Mucosa of gallbladder (tissue), 1 donor: ENCODE measurements at regions not wholly inside any gene's neighbourhood (a gene's known extent, or its start where the extent isn't known, plus 50 kb on each side); places are given as distances from the start of the nearest gene placed in this dataset.
"Not testable (repeated sequence)": the region's sequence is repeated elsewhere in the genome, so short reads cannot be mapped to it uniquely, and the experiment has no call there.

Experiments used
- DNase-seq: peaks from one replicate; pipeline ENCODE4 v3.0.0-alpha.2; 2020; ENCODE audit warnings: low spot score
- donor health status: DM: no; HTN: no; CAD: no.

DNA sequence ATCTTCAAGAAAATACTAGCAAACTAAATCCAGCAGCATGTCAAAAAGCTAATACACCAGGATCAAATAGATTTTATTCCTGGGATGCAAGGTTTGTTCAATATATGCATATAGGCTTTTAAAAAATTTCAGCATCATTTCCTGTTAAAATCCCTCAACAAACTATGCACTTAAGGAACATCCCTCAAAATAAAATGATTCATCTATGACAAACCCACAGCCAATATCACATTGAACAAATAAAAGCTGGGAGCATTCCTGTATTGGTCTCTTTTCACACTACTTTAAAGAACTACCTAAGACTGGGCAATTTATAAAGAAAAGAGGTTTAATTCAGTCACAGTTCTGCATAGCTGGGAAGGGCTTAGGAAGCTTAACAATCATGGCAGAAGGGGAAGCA is 726.7 kb downstream of the GRXCR1 start:
- DNase-seq = no peak

DNA sequence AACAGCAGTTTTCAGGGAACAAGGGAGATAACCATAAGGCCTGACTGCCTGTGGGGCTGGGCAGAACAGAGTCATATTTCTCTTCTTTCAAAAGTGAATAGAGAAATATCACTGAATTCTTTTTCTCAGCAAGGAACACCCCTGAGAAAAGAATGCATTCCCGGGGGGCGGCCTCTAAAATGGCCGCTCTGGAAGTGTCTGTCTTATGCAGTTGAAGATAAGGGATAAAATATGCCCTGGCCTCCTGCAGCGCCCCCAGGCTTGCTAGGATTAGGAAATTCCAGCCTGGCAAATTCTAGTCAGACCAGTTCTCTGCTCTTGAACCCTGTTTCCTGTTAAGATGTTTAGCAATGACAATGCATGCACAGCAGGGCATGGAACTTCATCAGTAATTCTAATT is 745.4 kb downstream of the GRXCR1 start:
- DNase-seq = not testable (repeated sequence)

DNA sequence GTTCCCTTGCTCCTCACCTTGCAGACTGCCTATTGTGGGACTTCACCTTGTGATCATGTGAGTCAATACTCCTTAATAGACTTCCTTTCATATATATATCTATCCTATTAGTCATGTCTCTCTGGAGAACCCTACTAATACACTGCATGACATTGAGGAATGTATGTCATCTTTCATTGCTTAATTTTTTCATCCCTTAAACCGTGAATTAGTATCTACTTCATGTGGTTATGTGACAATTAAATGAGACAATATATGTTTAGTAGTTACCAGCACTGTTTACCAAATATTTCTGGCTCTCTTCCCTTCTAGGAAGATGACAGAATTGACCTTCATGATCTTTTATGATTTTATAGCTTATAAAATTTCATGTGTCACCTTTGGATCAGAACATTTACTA is 759.5 kb downstream of the GRXCR1 start:
- no peak for DNase-seq

DNA sequence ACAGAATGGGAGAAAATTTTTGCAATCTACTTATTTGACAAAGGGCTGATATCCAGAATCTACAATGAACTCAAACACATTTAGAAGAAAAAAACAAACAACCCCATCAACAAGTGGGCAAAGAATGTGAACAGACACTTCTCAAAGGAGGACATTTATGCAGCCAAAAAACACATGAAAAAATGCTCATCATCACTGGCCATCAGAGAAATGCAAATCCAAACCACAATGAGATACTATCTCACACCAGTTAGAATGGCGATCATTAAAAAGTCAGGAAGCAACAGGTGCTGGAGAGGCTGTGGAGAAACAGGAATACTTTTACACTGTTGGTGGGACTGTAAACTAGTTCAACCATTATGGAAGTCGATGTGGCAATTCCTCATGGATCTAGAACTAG is 767.0 kb downstream of the GRXCR1 start:
- DNase-seq = not testable (repeated sequence)

DNA sequence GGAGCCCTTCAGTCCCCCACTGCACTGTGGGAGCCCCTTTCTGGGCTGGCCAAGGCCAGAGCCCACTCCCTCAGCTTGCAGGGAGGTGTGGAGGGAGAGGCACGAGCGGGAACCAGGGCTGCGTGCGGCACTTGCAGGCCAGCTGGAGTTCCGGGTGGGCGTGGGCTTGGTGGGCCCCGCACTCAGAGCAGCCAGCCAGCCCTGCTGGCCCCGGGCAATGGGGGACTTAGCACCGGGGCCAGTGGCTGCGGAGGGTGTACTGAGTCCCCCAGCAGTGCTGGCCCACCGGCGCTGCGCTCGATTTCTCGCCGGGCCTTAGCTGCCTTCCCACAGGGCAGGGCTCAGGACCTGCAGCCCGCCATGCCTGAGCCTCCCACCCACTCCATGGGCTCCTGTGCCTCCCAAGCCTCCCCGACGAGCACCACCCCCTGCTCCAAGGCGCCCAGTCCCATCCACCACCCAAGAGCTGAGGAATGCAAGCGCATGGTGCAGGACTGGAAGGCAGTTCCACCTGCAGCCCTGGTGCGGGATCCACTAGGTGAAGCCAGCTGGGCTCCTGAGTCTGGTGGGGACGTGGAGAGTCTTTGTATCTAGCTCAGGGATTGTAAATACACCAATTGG is 776.2 kb downstream of the KCTD8 start:
- DNase-seq = not testable (repeated sequence)

DNA sequence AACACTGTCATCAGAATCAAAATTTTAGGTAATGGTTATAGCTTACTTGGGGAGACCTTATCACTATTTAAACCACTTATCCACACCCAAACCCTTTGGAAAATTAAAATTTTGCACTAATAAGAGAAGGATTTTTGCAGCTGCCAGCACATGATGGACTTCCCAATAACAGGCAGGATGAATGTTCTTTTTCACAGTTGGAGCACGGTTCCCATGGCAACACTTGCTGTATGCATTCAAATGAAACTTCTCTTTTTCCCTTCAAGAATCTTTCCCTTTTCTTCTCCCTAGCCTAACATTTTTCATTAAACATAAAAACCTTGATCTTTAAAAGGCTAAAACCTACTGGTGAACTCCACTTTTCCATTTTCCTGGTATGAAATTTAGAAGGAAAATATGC is 768.2 kb downstream of the KCTD8 start:
- DNase-seq = no peak

DNA sequence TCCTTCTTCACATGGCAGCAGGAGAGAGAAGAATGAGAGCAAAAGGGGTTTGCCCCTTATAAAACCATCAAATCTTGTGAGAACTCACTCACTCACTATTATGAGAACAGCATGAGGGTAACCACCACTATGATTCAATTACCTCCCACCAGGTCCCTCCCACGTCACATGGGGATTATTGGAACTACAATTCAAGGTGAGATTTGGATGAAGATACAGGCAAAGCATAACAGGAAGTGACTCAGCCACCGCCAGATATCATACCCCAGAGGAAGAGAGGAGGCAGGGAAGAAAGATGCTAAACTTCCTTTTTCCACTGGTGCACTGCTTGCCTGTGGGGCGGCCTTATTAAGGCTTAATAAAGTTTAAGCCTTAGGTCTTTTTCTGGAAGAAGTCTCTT is 766.1 kb downstream of the KCTD8 start:
- no peak for DNase-seq

DNA sequence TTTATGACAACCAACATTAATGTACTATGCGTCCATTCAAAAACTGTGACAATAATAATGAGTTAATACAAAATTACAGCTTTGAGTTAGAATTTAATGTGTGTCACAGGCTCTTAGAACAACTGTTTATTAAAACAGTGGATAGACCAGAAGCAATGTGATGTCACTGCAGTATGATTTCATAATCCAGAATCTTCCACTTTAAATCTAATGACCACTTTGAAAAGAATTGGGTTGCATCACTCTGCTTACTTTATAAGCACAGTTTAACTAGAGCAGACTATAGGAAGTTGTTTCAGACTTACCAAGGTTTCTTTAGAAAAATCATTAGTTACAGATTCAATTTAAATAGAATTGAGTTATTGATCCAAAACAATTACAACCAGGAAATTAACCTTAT is 758.5 kb downstream of the KCTD8 start:
- DNase-seq = no peak

DNA sequence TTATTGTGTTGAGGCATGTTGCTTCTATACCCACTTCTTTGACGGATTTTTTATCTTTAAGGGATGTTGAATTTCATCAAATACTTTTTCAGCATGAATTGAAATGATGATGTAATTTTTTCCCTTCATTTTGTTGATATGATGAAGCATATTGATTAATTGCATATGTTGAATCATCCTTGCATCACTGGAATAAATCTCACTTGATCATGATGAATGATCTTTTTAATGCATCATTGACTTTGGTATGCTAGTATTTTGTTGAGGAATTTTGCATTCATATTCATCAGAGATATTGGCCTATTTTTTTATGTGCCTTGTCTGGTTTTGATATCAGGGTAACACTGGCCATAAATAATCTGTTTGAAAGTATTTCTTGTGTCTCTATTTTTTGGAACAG is 754.7 kb downstream of the KCTD8 start:
- no peak for DNase-seq

DNA sequence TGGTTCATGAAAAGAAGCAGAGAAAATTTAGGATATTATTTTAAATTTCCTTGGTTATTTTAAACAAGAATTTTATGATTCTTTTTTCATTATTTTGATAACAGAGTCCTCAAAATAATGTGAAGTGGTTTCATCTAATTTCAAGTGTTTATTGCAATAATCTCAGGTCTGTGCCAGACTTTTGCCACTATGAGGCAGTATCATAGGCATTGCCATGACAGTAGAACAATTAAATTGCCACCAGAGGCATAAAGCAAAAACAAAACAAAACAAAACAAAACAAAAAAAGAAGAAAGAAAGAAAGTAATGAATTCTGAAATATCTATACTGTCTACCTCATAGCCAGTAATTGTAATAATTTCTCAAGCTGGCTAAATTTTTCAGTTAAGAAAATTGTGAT is 739.2 kb downstream of the KCTD8 start:
- DNase-seq = no peak

DNA sequence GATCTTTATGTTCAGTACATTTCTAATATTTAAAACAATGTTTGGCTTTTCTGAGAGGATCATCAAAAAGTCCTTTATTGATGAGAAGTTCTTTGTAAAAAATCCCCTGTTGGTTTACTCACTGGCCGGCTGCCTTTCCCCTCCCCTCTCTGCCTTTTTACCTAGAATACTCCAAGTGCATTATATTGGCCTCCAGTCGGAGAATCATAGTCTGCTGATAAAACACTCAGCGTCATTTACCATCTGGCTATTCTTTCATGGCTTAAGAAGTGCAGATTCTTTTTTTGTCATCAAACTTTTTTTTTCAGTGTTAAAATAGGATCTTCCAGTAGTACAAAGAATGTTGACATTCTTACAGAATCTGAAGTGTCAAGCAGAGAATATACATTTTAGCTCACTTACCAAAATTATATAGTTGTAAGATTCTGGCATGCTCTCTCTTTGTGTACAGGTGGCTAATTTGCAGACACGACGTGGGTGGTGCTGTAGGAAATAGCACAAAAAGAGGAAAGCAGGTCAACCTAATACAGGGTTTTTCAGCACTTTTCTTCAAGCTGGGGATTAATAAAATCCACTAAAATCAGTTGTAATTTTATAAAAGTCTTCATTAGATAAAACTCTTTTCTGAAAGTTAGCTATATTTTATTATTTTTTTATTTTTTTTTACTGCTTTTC is 731.8 kb downstream of the KCTD8 start:
- no peak for DNase-seq

DNA sequence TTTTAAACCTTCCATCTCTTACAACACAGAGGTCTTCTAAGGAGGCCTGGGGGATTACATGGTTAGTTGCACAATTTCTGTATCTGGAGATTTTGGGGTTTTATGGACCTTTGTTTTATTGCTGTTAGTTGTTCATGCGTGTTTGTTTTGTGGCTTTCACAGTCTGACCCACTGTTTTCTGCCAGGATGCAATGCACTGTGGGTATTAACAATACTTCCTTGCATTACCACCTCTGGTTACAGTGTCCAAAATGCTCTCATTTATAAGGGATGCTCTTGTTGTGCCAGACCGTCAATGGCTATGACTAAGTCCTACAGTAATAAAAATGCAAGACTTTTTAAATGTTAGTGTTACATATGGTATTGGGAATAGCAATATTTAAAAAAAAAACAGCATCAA is 730.2 kb downstream of the KCTD8 start:
- DNase-seq = no peak

DNA sequence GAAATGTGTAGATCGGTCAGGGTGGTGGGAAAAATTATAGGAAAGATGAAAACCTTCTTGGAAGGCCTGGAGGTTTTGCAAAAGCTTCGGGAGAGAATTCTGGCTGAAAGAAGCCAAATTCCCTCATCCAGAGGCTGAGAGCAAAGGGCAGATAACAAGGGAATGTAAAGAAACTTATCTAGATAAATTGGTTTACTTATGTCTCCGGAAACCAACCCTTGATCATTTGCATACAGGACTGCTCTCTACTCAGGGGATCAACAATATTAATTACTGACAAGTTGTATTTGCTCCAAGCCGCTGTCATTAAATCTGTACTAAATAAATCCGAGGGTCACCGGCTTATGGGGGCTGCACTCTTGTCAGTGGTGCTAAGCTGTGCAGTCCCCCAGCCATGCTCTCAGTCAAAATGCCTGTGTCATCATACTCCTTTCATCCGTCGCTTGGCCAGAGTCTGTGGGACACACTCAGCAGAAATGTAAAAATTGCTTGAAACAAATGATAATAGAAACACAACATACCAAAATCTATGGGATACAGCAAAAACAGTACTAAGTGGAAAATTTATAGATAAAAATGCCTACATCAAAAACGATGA is 715.7 kb downstream of the KCTD8 start:
- no peak for DNase-seq

DNA sequence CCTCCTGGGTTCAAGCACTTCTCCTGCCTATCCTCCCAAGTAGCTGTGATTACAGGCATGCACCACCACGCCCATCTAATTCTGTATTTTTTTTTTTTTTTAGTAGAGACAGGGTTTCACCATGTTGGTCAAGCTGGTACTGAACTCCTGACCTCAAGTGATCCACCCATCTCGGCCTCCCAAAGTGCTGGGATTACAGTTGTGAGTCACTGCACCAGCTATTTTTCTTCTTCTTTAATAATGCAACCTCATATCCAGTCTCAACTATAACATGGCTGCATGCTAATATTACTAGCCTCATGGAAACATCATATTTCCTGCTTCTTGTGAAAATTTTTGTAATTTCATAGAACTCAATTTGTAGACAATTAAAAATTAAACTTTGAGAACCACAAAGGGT is 706.5 kb downstream of the KCTD8 start:
- DNase-seq = no peak

DNA sequence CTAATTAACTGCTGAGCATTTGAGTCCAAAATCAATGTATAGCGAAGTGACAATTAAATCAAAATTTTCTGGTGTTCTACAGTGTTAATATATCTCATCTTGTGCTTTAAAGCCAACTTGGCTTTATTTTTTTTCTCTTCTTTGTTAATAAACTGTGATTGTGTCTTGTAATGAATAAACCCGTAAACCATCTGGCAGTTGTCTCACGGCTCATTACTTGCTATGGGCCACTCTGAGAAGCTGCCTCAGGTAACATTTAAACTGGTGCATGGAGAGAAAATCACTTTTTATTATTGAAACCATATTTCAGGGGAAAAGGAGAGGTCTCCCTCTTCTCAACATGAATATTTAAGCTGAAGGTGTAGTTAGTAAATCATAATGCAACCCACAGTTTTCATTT is 694.0 kb downstream of the KCTD8 start:
- DNase-seq = no peak

DNA sequence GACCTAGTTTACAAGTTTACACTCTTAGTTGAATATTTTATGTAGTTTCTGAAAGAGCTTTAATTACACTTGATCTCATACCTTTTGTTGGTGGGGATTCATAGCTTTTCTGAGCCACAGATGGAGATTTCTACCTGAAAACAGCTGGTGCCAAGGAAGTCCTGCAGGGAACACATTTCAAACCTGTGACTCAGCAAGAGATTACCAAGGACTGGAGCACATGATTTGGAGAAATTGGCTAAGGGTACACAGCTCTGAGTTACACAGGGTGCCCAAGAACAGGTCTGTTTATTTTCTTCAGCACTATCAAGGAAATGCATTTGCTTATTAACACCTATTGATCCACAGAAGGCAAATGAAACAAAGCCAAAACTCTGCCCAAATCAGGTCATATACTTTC is 691.5 kb downstream of the KCTD8 start:
- peak; percentile 74 for DNase-seq

DNA sequence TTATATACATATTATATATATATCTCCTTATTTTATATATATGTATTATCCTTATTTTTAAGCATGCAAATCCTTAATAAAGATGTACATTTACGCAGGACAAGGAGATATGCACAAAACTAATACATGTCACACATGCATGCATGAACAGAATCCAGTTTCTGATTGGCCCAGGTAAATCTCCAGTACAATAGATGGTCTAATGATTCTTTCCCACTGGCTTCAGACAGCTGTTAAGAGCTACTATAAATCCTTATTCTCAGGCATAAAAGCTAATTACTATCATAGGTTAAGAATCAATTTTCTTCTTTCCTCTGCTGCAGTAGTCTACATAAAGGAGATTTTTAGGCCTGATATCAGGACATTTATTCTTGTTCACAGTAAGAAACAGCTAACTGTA is 689.8 kb downstream of the KCTD8 start:
- no peak for DNase-seq

DNA sequence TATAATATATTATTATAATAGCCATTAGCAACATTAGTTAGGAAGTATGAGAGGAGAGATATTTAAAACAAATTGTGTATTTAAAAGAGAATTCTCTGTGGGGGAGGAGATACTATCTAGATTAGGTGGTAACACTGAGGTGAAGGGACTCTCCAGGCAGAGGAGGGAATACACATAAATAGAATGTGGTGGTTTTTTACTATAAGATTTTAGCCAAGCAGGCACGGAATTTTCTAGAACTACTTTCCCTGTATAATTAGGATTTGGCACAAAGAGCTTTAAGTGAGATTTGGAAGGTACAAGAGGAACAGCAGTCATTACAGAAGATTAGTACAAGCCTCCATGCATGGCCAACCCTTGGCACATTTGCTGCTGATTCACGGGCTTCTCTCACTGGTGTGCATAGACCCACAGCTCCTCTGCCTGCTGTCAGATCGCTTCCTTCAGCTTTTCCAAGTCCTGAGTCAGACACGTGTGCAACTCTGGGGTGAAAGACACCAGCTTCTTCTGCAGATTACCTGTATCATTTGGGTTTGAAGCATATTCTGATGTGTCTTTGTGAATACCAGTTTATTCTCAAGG is 685.5 kb downstream of the KCTD8 start:
- no peak for DNase-seq

DNA sequence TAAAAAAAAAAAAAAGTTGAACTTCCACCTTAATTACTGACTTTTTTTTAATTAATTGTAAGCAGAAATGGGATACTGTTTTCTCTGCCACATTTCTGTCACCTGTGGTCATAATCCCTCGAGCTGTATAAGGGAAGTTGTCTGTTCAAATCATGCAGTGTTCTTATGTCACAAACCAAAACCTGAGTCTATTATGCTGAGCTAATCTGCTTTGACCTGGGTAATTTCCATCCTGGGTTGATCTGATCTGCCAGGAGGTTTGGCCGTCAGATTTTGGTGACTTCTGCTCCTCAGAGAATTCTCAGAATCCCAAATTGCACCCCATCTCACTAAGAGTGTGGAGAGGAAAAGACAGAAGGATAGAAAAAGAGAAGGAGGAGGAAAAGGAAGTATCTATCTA is 683.1 kb downstream of the KCTD8 start:
- DNase-seq = no peak

DNA sequence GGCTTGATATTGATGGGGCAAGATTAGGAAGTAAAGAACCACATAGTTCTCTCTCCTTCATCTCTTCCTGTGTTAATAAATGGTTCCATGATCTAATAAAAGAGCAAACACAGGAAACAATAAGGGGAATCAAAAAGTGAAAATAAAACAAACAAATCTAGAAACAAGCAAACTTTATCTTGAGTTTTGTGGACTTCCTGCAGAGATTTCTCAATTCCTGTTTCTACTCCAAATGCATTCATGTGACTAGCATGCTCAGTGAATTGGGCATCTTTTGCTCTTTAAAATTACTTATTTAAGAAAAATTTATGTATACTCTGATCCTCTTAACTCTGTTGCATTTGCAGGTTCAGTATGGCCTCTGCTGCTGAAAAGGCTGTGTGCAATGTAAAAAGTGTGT is 682.0 kb downstream of the KCTD8 start:
- DNase-seq = no peak

DNA sequence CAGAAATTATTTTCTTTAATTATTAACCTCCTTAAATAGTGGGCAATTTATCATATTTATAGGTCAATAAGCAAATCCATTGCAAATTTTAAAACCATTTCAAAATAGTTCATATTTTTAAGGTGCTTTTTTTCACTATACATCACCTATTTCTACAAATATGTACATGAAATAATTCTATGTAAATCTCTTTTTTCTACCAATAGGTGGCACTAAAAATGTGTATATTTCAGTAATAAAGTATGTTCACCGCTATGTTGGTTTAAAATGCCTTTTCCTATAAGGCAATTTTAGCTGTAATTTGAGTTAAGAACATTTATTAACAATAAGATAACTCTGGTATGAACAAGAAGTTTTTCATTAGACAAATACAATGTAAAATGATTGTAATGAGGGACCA is 672.2 kb downstream of the KCTD8 start:
- DNase-seq = no peak

DNA sequence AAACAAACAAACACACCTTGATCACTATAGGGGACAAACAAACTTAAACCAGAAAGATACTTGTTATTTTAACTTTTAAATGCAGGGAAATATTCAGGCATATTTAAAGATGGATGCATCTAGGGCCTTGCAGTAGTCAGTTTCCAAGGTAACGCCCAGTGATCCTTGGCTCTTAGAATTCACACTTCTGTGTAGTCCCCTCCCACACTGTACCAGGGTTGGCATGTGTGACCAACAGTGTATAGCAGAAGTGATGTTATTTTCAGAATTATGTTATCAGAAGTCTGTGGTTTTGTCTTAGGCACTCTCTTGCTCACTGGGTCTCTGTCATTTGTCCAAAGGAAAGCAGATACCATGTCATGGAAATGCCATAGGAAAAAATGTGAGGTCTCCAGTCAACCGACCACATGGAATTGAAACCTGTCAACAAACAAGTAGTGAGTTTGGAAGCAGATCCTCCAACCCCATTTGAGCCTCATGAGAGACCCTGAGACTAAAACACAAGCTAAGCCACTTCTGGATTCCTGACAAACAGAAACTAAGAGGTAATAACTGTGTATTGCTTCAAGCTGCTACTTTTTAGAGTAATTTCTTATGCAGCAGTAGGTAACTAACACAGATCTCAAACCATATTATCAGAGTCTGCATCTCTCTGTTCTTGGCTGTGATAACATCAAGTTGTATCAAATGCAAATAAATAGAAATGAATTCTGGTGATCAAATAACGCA is 670.3 kb downstream of the KCTD8 start:
- no peak for DNase-seq

DNA sequence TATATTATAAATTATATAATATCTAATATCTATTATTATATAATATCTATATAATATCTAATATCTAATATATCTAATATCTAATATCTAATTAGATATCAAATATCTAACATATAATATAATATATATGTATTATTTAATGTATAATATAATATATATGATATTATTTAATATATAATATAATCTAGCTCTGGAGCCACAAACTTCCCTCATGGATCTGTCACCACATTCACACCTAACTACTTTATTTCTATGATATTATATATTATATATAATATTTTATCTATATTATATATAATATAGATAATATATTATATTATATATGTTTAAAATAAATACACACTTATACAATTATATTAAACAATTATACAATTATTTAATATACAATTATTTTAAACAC is 667.5 kb downstream of the KCTD8 start:
- DNase-seq = no peak
